ENCODE measurements at regions not wholly inside any gene's neighbourhood (a gene's known extent, or its start where the extent isn't known, plus 50 kb on each side); places are given as distances from the start of the nearest gene placed in this dataset.

GRCh38 chr11:29300420-29300819 is 716.4 kb downstream of the KCNA4 start:
- no peaks in the 10 kb centered on the region for H3K27me3 ChIP-seq
- TF ChIP-seq, protein P1, sequence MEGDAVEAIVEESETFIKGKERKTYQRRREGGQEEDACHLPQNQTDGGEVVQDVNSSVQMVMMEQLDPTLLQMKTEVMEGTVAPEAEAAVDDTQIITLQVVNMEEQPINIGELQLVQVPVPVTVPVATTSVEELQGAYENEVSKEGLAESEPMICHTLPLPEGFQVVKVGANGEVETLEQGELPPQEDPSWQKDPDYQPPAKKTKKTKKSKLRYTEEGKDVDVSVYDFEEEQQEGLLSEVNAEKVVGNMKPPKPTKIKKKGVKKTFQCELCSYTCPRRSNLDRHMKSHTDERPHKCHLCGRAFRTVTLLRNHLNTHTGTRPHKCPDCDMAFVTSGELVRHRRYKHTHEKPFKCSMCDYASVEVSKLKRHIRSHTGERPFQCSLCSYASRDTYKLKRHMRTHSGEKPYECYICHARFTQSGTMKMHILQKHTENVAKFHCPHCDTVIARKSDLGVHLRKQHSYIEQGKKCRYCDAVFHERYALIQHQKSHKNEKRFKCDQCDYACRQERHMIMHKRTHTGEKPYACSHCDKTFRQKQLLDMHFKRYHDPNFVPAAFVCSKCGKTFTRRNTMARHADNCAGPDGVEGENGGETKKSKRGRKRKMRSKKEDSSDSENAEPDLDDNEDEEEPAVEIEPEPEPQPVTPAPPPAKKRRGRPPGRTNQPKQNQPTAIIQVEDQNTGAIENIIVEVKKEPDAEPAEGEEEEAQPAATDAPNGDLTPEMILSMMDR (IDR thresholded peaks at IDR 0.05), result no peak
- intact Hi-C loops (cut with DNase I), result no loop called here
- H3K4me1 ChIP-seq, result no peaks in the 10 kb centered on the region
- DNase-seq (no peak), ATAC-seq (no peak)
- no peaks in the 10 kb centered on the region for H3K36me3 ChIP-seq
- H3K9me3 ChIP-seq, result no peaks in the 10 kb centered on the region
- H3K27ac ChIP-seq, result no peak overlapping the region
- no peak overlapping the region for H3K4me3 ChIP-seq

- Histone ChIP-seq H3K4me1 (no peaks in the 10 kb centered on the region), H3K9me3 (no peaks in the 10 kb centered on the region), H3K36me3 (no peaks in the 10 kb centered on the region), H3K27me3 (no peaks in the 10 kb centered on the region), H3K27ac (no peak overlapping the region), H3K4me3 (no peak overlapping the region)
- no peak for DNase-seq
- intact Hi-C loops (cut with DNase I), result no loop called here
- no peak for ATAC-seq
- TF ChIP-seq, protein P1 (IDR thresholded peaks at IDR 0.05), result no peak
Observed at GRCh38 chr11:29296680-29297079, 720.1 kb downstream of the KCNA4 start.

DNA sequence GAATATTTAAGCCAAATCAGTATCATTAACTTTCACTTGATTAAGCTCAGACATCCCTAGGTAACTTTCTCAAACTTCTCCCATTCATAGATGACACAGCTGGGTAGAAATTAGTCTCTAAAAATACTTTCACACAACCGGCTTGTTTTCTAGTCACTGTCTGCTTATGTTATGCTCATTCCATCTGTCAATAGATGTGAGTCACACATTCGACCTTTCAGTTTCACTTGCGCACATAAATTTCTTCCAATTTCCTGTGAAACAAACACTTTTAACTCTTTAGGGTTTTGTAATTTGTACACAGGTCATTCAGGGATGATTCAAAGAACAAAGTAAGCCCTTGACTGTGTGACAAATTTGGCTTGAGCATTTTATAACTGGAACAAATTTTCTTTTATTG is 723.0 kb downstream of the KCNA4 start:
- ATAC-seq, result no peak
- Histone ChIP-seq H3K4me1 (no peaks in the 10 kb centered on the region), H3K27ac (no peak overlapping the region), H3K9me3 (no peaks in the 10 kb centered on the region), H3K4me3 (no peak overlapping the region), H3K27me3 (no peaks in the 10 kb centered on the region), H3K36me3 (no peaks in the 10 kb centered on the region)
- TF ChIP-seq, protein P1 (IDR thresholded peaks at IDR 0.05), result no peak
- intact Hi-C loops (cut with DNase I), result no loop called here
- no peak for DNase-seq

DNA sequence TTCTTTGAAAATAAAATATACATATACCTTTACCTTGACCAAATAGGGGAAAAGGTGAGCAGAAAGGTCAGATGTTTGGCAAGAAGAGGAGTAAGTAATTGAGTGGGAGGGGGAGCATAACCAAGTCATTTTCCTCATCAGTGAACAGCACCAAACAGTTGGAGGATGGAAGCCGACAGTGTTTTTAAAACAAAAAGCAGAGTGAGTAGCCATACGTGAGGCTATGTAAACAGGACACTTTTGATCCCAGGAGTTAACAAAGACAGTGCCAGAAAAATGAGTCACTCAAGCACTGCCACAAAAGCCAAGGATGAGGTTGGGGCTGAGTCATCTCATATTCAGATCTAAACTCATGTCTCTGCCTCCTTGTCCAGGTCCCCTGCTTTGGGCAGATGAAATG is 734.7 kb downstream of the KCNA4 start:
- H3K36me3 ChIP-seq, result no peaks in the 10 kb centered on the region
- no peaks in the 10 kb centered on the region for H3K27me3 ChIP-seq
- DNase-seq (no peak), ATAC-seq (no peak)
- H3K9me3 ChIP-seq, result no peaks in the 10 kb centered on the region
- H3K4me3 ChIP-seq, result no peak overlapping the region
- H3K4me1 ChIP-seq, result no peaks in the 10 kb centered on the region
- TF ChIP-seq, protein P1 (IDR thresholded peaks at IDR 0.05), result no peak
- intact Hi-C loops (cut with DNase I), result no loop called here
- H3K27ac ChIP-seq, result no peak overlapping the region

GRCh38 chr11:29281271-29281777 is 735.5 kb downstream of the KCNA4 start:
- Histone ChIP-seq H3K27ac (no peak overlapping the region), H3K4me3 (no peak overlapping the region), H3K9me3 (no peaks in the 10 kb centered on the region), H3K36me3 (no peaks in the 10 kb centered on the region), H3K27me3 (no peaks in the 10 kb centered on the region), H3K4me1 (no peaks in the 10 kb centered on the region)
- DNase-seq (no peak), ATAC-seq (no peak)
- intact Hi-C loops (cut with DNase I), result no loop called here
- TF ChIP-seq, protein P1 (IDR thresholded peaks at IDR 0.05), result no peak

Data from left lung (tissue), 4 donors.